K562 (cell line): ENCODE measurements at regions not wholly inside any gene's neighbourhood (a gene's known extent, or its start where the extent isn't known, plus 50 kb on each side); places are given as distances from the start of the nearest gene placed in this dataset.

Experiments
- ATAC-seq: fragments of 200-7000 bp; cut with Tn5 transposase; 3 replicates; pipeline ENCODE4 v1.9.1; 2020; ENCODE audit warnings: moderate library complexity
- BruUV-seq: library from RNA; stranded (reverse); fragments of 400-500 nt; replicated peaks from 2 replicates; lab custom pipeline; 2021; lab: Mats Ljungman, UMichigan
- CTCF ChIA-PET: fragments of 300-600 bp; formaldehyde crosslinking; extraction: SDS; loops from one replicate; lab custom pipeline; 2021; ENCODE audit warnings: low intra/inter-chr PET ratio; lab: Yijun Ruan, JAX
- POLR2A ChIA-PET: fragments of 300-600, 350-650 bp; sonication (Branson Sonifier 250); formaldehyde crosslinking; extraction: SDS; loops from one replicate; lab custom pipeline; 2021; ENCODE audit warnings: antibody characterized with exemption, inconsistent platforms; lab: Yijun Ruan, JAX
- DNase-seq, 4 experiments: peaks; one replicate each; pipeline versions ENCODE4 v3.0.0 to v3.0.0-alpha.2; 2011 to 2018; ENCODE audit warnings: low spot score in 3 of 4, mixed read lengths in 3 of 4; ENCODE audit errors: extremely low read depth in 1 of 4
- FAIRE-seq: peaks from 2 replicates; lab custom pipeline; 2011; peaks lifted over from hg19 to GRCh38; lab: Jason Lieb, UNC
- H2AFZ ChIP-seq: 2 replicates; pipeline ENCODE4 v1.6.0; 2011; ENCODE audit warnings: low read depth, low read length, control low read depth, inconsistent platforms
- H3K27ac ChIP-seq: fragments of 200-600 bp; 3 replicates; pipeline ENCODE4 v1.8.0; 2011; ENCODE audit warnings: low read depth, mild to moderate bottlenecking, control low read depth, inconsistent platforms, low read length, moderate library complexity, mixed read lengths; ENCODE audit errors: extremely low read depth
- H3K27me3 ChIP-seq, 2 experiments: fragments of 300-600 bp in 1 of 2; 2 replicates in 1 of 2; 3 replicates in 1 of 2; pipeline versions ENCODE4 v1.6.0 to v1.8.0; 2011; ENCODE audit warnings: inconsistent platforms in 2 of 2, low read length in 2 of 2, mild to moderate bottlenecking in 1 of 2, mixed read lengths in 1 of 2, moderate library complexity in 1 of 2; ENCODE audit not compliant: control insufficient read depth in 2 of 2, insufficient read depth in 2 of 2
- H3K36me3 ChIP-seq: fragments of 300-600 bp; 3 replicates; pipeline ENCODE4 v1.8.0; 2011; ENCODE audit warnings: mild to moderate bottlenecking, low read length, inconsistent platforms; ENCODE audit not compliant: control insufficient read depth, insufficient read depth
- H3K4me1 ChIP-seq, 2 experiments: fragments of 200-600 bp in 1 of 2; replicated peaks in 1 of 2; 2 replicates in 1 of 2; 3 replicates in 1 of 2; pipeline versions ENCODE4 v1.5.1 to v1.8.0; 2011; ENCODE audit warnings: inconsistent platforms in 2 of 2, low read length in 2 of 2, mild to moderate bottlenecking in 1 of 2, mixed read lengths in 1 of 2, moderate library complexity in 1 of 2; ENCODE audit not compliant: control insufficient read depth in 2 of 2, insufficient read depth in 2 of 2
- H3K4me2 ChIP-seq: 2 replicates; pipeline ENCODE4 v1.6.1; 2011; ENCODE audit warnings: low read length, control low read depth, inconsistent platforms, mixed read lengths; ENCODE audit not compliant: insufficient read depth
- H3K4me3 ChIP-seq: fragments of 200-600 bp; sonication (generic), shearing (Covaris generic); 2 replicates; pipeline ENCODE4 v1.5.1; 2016; ENCODE audit warnings: control low read depth, inconsistent platforms
- H3K79me2 ChIP-seq: fragments of 200-600 bp; 3 replicates; pipeline ENCODE4 v1.8.0; 2011; ENCODE audit warnings: low read length, inconsistent platforms; ENCODE audit not compliant: control insufficient read depth, insufficient read depth
- H3K9ac ChIP-seq, 2 experiments: 2 replicates each; pipeline versions ENCODE4 v1.6.0 to v1.6.1; 2011; ENCODE audit warnings: low read depth in 2 of 2, low read length in 2 of 2, control low read depth in 1 of 2, inconsistent platforms in 1 of 2, mild to moderate bottlenecking in 1 of 2, mixed read lengths in 1 of 2; ENCODE audit not compliant: insufficient read depth in 1 of 2
- H3K9me1 ChIP-seq: one replicate; pipeline ENCODE4 v1.6.0; 2011; ENCODE audit warnings: inconsistent platforms, mild to moderate bottlenecking, low read length, moderate library complexity; ENCODE audit not compliant: control insufficient read depth, insufficient read depth
- H3K9me3 ChIP-seq: replicated peaks from 2 replicates; pipeline ENCODE4 v1.5.1; 2011; ENCODE audit warnings: low read depth, low read length, inconsistent platforms; ENCODE audit not compliant: control insufficient read depth, insufficient read depth
- H4K20me1 ChIP-seq: replicated peaks from 2 replicates; pipeline ENCODE4 v1.6.1; 2011; ENCODE audit warnings: low read length, inconsistent platforms, mixed read lengths; ENCODE audit not compliant: control insufficient read depth, insufficient read depth
- BRCA1 ChIP-seq, 2 experiments: fragments of 450-650 bp in 1 of 2; sonication (generic) in 1 of 2; formaldehyde crosslinking in 1 of 2; IDR thresholded peaks; 2 replicates each; pipeline versions ENCODE4 v1.5.0 to v1.6.1; 2017 to 2020; ENCODE audit warnings: mild to moderate bottlenecking in 1 of 2, missing genetic modification reagents in 1 of 2
- DMBX1 ChIP-seq: fragments of 250-450 bp; sonication (Bioruptor Pico); IDR thresholded peaks from 2 replicates; pipeline ENCODE4 v1.8.0; 2022; ENCODE audit warnings: inconsistent platforms, mild to moderate bottlenecking, moderate library complexity, borderline replicate concordance
- NCOA4 ChIP-seq: fragments of 450-650 bp; IDR thresholded peaks from 2 replicates; pipeline ENCODE4 v1.6.1; 2018; ENCODE audit warnings: mild to moderate bottlenecking; ENCODE audit not compliant: partially characterized antibody
- SIRT6 ChIP-seq: IDR thresholded peaks from one replicate; pipeline ENCODE4 v1.6.1; 2012; ENCODE audit warnings: low read depth, mild to moderate bottlenecking, control low read depth, inconsistent platforms, low read length, moderate library complexity
- SLC30A9 ChIP-seq: fragments of 250-450 bp; sonication (Bioruptor Pico); IDR thresholded peaks from 2 replicates; pipeline ENCODE4 v1.8.0; 2022; ENCODE audit warnings: mild to moderate bottlenecking, moderate library complexity
- ZNF133 ChIP-seq: fragments of 250-450 bp; sonication (Bioruptor Pico); IDR thresholded peaks from 2 replicates; pipeline ENCODE4 v1.4.0; 2020; ENCODE audit warnings: mild to moderate bottlenecking
- ZNF217 ChIP-seq: sonication (generic); formaldehyde crosslinking; IDR thresholded peaks from 2 replicates; pipeline ENCODE4 v1.8.0; 2022; ENCODE audit warnings: mild to moderate bottlenecking, missing genetic modification reagents
- ZNF57 ChIP-seq: fragments of 450-650 bp; formaldehyde crosslinking; IDR thresholded peaks from 2 replicates; pipeline ENCODE4 v1.4.0; 2020; ENCODE audit warnings: mild to moderate bottlenecking, moderate library complexity
- WGBS: fragments of 100-300 bp; shearing (Covaris generic); methylation state at CpG from one replicate; pipeline ENCODE4 v1.1.6; 2016; ENCODE audit warnings: low coverage, mixed read lengths; ENCODE audit not compliant: insufficient coverage; ENCODE audit errors: missing lambda C conversion rate; 5-methylcytosine and 5-hydroxymethylcytosine counted together
- in situ Hi-C: fragments of 300-500 bp; cut with MboI; formaldehyde crosslinking; loops from 4 replicates; pipeline ENCODE4 v1.15.0; 2018; ENCODE audit warnings: inconsistent platforms, mixed read lengths
- intact Hi-C: fragments of 100-400 bp; cut with micrococcal nuclease; formaldehyde crosslinking; loops from 2 replicates; pipeline ENCODE4 v1.14.2; 2022
- TF ChIP-seq, protein P1 (sequence below), 2 experiments: IDR thresholded peaks in 1 of 2; conservative IDR thresholded peaks in 1 of 2; 2 replicates each; pipeline ENCODE4 v1.6.1; 2016; ENCODE audit warnings: low read depth in 2 of 2, mild to moderate bottlenecking in 1 of 2, missing compliant biosample characterization in 1 of 2, missing genetic modification characterization in 1 of 2, moderate library complexity in 1 of 2
- TF ChIP-seq, protein P2 (sequence below): fragments of 250-450 bp; sonication (Bioruptor Pico); IDR thresholded peaks from 2 replicates; pipeline ENCODE4 v1.4.0; 2020; ENCODE audit warnings: mild to moderate bottlenecking, moderate library complexity
- TF ChIP-seq, protein P3 (sequence below): IDR thresholded peaks from 2 replicates; pipeline ENCODE4 v1.6.1; 2011; ENCODE audit warnings: borderline replicate concordance, low read depth, mild to moderate bottlenecking, moderate library complexity, low read length; ENCODE audit not compliant: insufficient read depth, poor library complexity, severe bottlenecking

DNA sequence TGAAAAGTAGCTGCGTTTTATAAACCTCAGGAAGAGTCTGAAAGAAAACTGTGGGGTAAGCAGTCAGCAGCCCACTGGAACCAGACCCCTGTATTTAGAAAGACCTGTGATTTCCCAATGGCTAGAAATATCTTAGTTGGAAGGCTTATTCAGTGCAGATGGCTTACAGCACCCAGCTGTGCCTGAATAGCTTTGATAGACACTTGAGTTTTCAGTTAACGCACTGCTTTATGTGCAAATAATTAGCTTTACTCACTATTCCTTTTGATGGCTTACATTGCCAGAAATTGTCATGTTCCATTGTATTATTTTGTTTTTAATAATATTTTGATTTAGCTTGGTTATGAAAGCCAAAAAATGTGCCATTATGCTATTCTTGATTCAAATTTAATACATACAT, 465.3 kb upstream of the SYNCRIP start (continued):
- TF ChIP-seq SLC30A9, result no peak
- TF ChIP-seq, protein P1, sequence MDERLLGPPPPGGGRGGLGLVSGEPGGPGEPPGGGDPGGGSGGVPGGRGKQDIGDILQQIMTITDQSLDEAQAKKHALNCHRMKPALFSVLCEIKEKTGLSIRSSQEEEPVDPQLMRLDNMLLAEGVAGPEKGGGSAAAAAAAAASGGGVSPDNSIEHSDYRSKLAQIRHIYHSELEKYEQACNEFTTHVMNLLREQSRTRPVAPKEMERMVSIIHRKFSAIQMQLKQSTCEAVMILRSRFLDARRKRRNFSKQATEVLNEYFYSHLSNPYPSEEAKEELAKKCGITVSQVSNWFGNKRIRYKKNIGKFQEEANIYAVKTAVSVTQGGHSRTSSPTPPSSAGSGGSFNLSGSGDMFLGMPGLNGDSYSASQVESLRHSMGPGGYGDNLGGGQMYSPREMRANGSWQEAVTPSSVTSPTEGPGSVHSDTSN (CRISPR knock-in tag; IDR thresholded peaks at IDR 0.05; ENCODE audit: low read depth), result no peak
- TF ChIP-seq, protein P1 (tag; conservative IDR thresholded peaks at IDR 0.05; ENCODE audit: low read depth), result no peak
- no peak for TF ChIP-seq SIRT6

DNA sequence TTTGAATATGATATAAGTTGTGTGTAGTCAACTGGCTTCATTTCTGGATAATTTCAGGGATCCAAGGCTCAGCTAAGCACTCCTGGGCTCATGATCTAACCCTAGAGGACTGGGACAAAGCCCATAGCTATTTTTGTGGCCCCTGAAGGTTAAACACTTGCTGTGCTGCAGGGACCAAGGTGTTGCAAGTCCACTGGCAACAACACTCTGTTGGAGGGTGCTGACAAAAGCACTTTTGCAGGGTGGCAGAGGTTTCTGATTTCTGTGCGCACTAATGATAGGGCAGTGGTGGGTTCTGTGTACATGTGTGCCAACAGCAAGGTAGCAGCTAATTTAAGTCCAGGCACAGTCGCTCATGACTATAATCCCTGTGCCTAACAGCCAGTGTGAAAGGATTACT, 445.3 kb upstream of the SYNCRIP start:
- WGBS, result 0% methylated on average over 2 of the region's 2 CpGs
- ATAC-seq (no peak), FAIRE-seq (no peak), DNase-seq (no peak)
- H3K36me3 ChIP-seq, result no peaks in the 10 kb centered on the region
- H3K9me3 ChIP-seq, result peaks cover 2% of the 10 kb centered on the region; the same call in 1 of the 2 replicates
- no peak overlapping the region for H3K9ac ChIP-seq
- H2AFZ ChIP-seq, result no peak overlapping the region
- H3K79me2 ChIP-seq, result no peaks in the 10 kb centered on the region
- POLR2A ChIA-PET, result no interaction called here
- intact Hi-C loops (no loop called here), in situ Hi-C loops (no loop called here)
- H3K27ac ChIP-seq, result no peak overlapping the region
- no peaks in the 10 kb centered on the region for H3K27me3 ChIP-seq
- CTCF ChIA-PET, result no interaction called here
- BruUV-seq, result no TSS peak
- no peaks in the 10 kb centered on the region for H3K9me1 ChIP-seq
- H4K20me1 ChIP-seq, result no peaks in the 10 kb centered on the region
- H3K4me1 ChIP-seq, result no peaks in the 10 kb centered on the region
- H3K4me3 ChIP-seq, result no peak overlapping the region
- no peak overlapping the region for H3K4me2 ChIP-seq
- TF ChIP-seq, protein P2, sequence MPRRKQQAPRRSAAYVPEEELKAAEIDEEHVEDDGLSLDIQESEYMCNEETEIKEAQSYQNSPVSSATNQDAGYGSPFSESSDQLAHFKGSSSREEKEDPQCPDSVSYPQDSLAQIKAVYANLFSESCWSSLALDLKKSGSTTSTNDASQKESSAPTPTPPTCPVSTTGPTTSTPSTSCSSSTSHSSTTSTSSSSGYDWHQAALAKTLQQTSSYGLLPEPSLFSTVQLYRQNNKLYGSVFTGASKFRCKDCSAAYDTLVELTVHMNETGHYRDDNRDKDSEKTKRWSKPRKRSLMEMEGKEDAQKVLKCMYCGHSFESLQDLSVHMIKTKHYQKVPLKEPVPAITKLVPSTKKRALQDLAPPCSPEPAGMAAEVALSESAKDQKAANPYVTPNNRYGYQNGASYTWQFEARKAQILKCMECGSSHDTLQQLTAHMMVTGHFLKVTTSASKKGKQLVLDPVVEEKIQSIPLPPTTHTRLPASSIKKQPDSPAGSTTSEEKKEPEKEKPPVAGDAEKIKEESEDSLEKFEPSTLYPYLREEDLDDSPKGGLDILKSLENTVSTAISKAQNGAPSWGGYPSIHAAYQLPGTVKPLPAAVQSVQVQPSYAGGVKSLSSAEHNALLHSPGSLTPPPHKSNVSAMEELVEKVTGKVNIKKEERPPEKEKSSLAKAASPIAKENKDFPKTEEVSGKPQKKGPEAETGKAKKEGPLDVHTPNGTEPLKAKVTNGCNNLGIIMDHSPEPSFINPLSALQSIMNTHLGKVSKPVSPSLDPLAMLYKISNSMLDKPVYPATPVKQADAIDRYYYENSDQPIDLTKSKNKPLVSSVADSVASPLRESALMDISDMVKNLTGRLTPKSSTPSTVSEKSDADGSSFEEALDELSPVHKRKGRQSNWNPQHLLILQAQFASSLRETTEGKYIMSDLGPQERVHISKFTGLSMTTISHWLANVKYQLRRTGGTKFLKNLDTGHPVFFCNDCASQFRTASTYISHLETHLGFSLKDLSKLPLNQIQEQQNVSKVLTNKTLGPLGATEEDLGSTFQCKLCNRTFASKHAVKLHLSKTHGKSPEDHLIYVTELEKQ (CRISPR knock-in tag), result no peak
- TF ChIP-seq ZNF133 (CRISPR knock-in tag) (no peak), DMBX1 (CRISPR knock-in tag) (no peak), NCOA4 (no peak), BRCA1 (IDR thresholded peaks at IDR 0.05) (no peak), BRCA1 (CRISPR knock-in tag; IDR thresholded peaks at IDR 0.05) (no peak), ZNF57 (no peak), ZNF217 (CRISPR knock-in tag) (no peak)
- TF ChIP-seq, protein P3, sequence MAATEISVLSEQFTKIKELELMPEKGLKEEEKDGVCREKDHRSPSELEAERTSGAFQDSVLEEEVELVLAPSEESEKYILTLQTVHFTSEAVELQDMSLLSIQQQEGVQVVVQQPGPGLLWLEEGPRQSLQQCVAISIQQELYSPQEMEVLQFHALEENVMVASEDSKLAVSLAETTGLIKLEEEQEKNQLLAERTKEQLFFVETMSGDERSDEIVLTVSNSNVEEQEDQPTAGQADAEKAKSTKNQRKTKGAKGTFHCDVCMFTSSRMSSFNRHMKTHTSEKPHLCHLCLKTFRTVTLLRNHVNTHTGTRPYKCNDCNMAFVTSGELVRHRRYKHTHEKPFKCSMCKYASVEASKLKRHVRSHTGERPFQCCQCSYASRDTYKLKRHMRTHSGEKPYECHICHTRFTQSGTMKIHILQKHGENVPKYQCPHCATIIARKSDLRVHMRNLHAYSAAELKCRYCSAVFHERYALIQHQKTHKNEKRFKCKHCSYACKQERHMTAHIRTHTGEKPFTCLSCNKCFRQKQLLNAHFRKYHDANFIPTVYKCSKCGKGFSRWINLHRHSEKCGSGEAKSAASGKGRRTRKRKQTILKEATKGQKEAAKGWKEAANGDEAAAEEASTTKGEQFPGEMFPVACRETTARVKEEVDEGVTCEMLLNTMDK, result no peak
